ENCODE measurements at regions not wholly inside any gene's neighbourhood (a gene's known extent, or its start where the extent isn't known, plus 50 kb on each side); places are given as distances from the start of the nearest gene placed in this dataset.
"Not testable (repeated sequence)": the region's sequence is repeated elsewhere in the genome, so short reads cannot be mapped to it uniquely, and the experiment has no call there.

GRCh38 chr12:25615119-25615518, 62.0 kb upstream of the LMNTD1 start:
- no peak for DNase-seq (ENCODE audit: extremely low read depth, low read depth, low spot score)

GRCh38 chr12:25616286-25616685, 63.2 kb upstream of the LMNTD1 start:
- DNase-seq (ENCODE audit: extremely low read depth, low read depth, low spot score): no peak

- no peak for DNase-seq (ENCODE audit: extremely low read depth, low read depth, low spot score)
These were observed 64.9 kb upstream of the LMNTD1 start for GRCh38 chr12:25617991-25618390.

- no peak for DNase-seq (ENCODE audit: extremely low read depth, low read depth, low spot score)
These were observed 70.7 kb upstream of the LMNTD1 start for GRCh38 chr12:25623816-25624215.

- DNase-seq (ENCODE audit: extremely low read depth, low read depth, low spot score): no peak
These were observed 72.1 kb upstream of the LMNTD1 start for GRCh38 chr12:25625146-25625545.

GRCh38 chr12:25629341-25629740, 76.3 kb upstream of the LMNTD1 start:
- DNase-seq (ENCODE audit: extremely low read depth, low read depth, low spot score): no peak

- DNase-seq (ENCODE audit: extremely low read depth, low read depth, low spot score): not testable (repeated sequence)
These were observed 77.8 kb upstream of the LMNTD1 start for GRCh38 chr12:25630735-25631515.

GRCh38 chr12:25633149-25633548, 80.1 kb upstream of the LMNTD1 start:
- DNase-seq (ENCODE audit: extremely low read depth, low read depth, low spot score): not testable (repeated sequence)

- no peak for DNase-seq (ENCODE audit: extremely low read depth, low read depth, low spot score)
These were observed 84.7 kb upstream of the LMNTD1 start for GRCh38 chr12:25637752-25638151.

- DNase-seq (ENCODE audit: extremely low read depth, low read depth, low spot score): no peak
These were observed 86.3 kb upstream of the LMNTD1 start for GRCh38 chr12:25639406-25639805.

GRCh38 chr12:25644979-25645378, 91.9 kb upstream of the LMNTD1 start:
- no peak for DNase-seq (ENCODE audit: extremely low read depth, low read depth, low spot score)

- no peak for DNase-seq (ENCODE audit: extremely low read depth, low read depth, low spot score)
These were observed 92.3 kb upstream of the LMNTD1 start for GRCh38 chr12:25645427-25645826.

GRCh38 chr12:25651931-25652330, 98.8 kb upstream of the LMNTD1 start:
- DNase-seq (ENCODE audit: extremely low read depth, low read depth, low spot score): no peak

GRCh38 chr12:25652371-25652770, 99.3 kb upstream of the LMNTD1 start:
- no peak for DNase-seq (ENCODE audit: extremely low read depth, low read depth, low spot score)

- peak; percentile 7 for DNase-seq (ENCODE audit: extremely low read depth, low read depth, low spot score)
These were observed 100.5 kb upstream of the LMNTD1 start for GRCh38 chr12:25653487-25654175.

GRCh38 chr12:25655702-25656101, 102.6 kb upstream of the LMNTD1 start:
- DNase-seq (ENCODE audit: extremely low read depth, low read depth, low spot score): no peak

- no peak for DNase-seq (ENCODE audit: extremely low read depth, low read depth, low spot score)
These were observed 106.5 kb upstream of the LMNTD1 start for GRCh38 chr12:25659621-25660020.

- DNase-seq (ENCODE audit: extremely low read depth, low read depth, low spot score): no peak
These were observed 117.3 kb upstream of the LMNTD1 start for GRCh38 chr12:25670076-25671055.

- no peak for DNase-seq (ENCODE audit: extremely low read depth, low read depth, low spot score)
These were observed 122.7 kb upstream of the LMNTD1 start for GRCh38 chr12:25675808-25676207.

- DNase-seq (ENCODE audit: extremely low read depth, low read depth, low spot score): no peak
These were observed 124.3 kb upstream of the LMNTD1 start for GRCh38 chr12:25677232-25677937.

Data from glomerular endothelial cell (primary cell).